ENCODE measurements at regions not wholly inside any gene's neighbourhood (a gene's known extent, or its start where the extent isn't known, plus 50 kb on each side); places are given as distances from the start of the nearest gene placed in this dataset.
A peak's percentile ranks its signal among the peaks of the same experiment; 100 is the strongest.

- DNase-seq = no peak
Observed at GRCh38 chr13:51518827-51519226, 65.4 kb upstream of the WDFY2 start.

- no peak for DNase-seq
Observed at GRCh38 chr13:51519771-51520216, 64.5 kb upstream of the WDFY2 start.

GRCh38 chr13:51520524-51520923 is 63.7 kb upstream of the WDFY2 start:
- DNase-seq = no peak

GRCh38 chr13:51523082-51523518 is 61.2 kb upstream of the WDFY2 start:
- DNase-seq = peak; percentile 84

- no peak for DNase-seq
Observed at GRCh38 chr13:51524312-51524711, 60.0 kb upstream of the WDFY2 start.

GRCh38 chr13:51524829-51525566 is 59.3 kb upstream of the WDFY2 start:
- no peak for DNase-seq

GRCh38 chr13:51525567-51526167 is 58.6 kb upstream of the WDFY2 start:
- no peak for DNase-seq

- no peak for DNase-seq
Observed at GRCh38 chr13:51526202-51526601, 58.1 kb upstream of the WDFY2 start.

- DNase-seq = no peak
Observed at GRCh38 chr13:51532736-51533197, 51.5 kb upstream of the WDFY2 start.

- DNase-seq = no peak
Observed at GRCh38 chr13:51534041-51534817, 50.0 kb upstream of the WDFY2 start.
